ENCODE measurements at regions not wholly inside any gene's neighbourhood (a gene's known extent, or its start where the extent isn't known, plus 50 kb on each side); places are given as distances from the start of the nearest gene placed in this dataset.
A peak's percentile ranks its signal among the peaks of the same experiment; 100 is the strongest.
"Not testable (repeated sequence)": the region's sequence is repeated elsewhere in the genome, so short reads cannot be mapped to it uniquely, and the experiment has no call there.

DNA sequence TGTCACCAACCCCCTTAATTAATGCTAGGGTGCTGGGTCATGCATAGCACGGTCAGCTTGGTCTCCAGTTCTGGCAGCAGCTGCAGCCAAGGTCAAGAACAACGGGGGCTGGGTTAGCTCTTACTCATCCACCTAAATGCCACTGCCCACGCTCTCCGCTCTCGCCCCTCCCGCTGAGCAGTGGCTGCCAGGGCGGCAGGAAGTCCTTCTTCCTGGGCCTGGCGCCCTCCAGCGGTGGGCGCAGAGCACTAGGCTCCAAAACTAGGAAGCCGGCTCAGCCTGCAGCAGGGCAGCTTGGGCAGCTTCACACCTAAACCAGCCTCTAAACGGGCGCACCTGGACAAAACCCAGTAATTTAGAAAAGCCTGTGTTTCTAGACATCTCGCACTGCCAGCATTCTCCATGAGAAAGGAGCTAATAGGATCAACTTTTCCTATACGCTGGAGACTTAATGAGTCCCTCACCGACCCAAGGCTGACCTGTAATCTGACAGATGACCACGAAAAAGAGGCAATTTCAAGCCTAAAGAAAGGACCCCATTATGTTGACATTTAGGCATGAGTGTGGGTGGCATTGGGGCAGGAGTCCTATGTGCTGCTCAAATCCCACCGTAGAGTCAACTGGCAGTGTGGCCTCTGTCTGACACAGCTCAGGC is 78.4 kb upstream of the LRRN2 start:
- Histone ChIP-seq H3K4me3 (ENCODE audit: low read depth in 1 of 3, low read length in 3 of 3) (no peak overlapping the region), H3K27me3 (ENCODE audit: control insufficient read depth in 3 of 3, insufficient read depth in 3 of 3, low read length in 3 of 3) (peaks cover 0 to 27% (median 2%) of the 10 kb centered on the region in 3 donors), H3K4me1 (ENCODE audit: control insufficient read depth in 3 of 3, insufficient read depth in 2 of 3, low read depth in 1 of 3, low read length in 2 of 3) (no peaks in the 10 kb centered on the region), H3K9me3 (ENCODE audit: control insufficient read depth in 2 of 2, insufficient read depth in 1 of 2, low read depth in 1 of 2, low read length in 1 of 2) (peaks cover 0 to 5% of the 10 kb centered on the region in 2 donors), H3K36me3 (ENCODE audit: control insufficient read depth in 3 of 3, insufficient read depth in 2 of 3, low read depth in 1 of 3, low read length in 3 of 3) (no peaks in the 10 kb centered on the region), H3K27ac (ENCODE audit: low read depth in 1 of 3, low read length in 2 of 3) (no peak overlapping the region)
- WGBS, 3 donors, result 13 to 17% (median 16%) methylated on average over 18 of the region's 18 CpGs
- FAIRE-seq (no peak), DNase-seq (peak; percentile 50 to 75)

DNA sequence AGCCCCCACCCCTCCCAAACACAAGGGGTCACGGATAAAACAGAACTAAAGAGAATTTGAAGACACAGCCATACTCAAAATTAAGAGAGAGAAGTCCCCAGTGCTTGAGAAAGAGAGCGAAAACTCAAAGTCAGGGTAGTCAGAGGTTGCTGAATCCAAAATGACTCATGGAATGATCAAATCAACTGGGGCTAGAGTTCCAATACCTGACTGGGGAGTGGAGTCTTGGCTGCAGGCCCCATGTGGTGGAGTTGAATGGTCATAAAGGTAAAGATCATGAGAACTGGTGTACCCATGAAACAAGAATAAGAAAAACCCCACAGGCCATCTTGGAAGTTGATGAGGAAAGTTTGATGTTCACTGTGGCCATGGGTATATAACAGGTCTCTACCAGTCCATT is 84.5 kb upstream of the LRRN2 start:
- Histone ChIP-seq H3K27ac (ENCODE audit: low read depth in 1 of 3, low read length in 2 of 3) (no peak overlapping the region), H3K4me1 (ENCODE audit: control insufficient read depth in 3 of 3, insufficient read depth in 2 of 3, low read depth in 1 of 3, low read length in 2 of 3) (no peaks in the 10 kb centered on the region), H3K9me3 (ENCODE audit: control insufficient read depth in 2 of 2, insufficient read depth in 1 of 2, low read depth in 1 of 2, low read length in 1 of 2) (no peaks in the 10 kb centered on the region), H3K4me3 (ENCODE audit: low read depth in 1 of 3, low read length in 3 of 3) (no peak overlapping the region), H3K36me3 (ENCODE audit: control insufficient read depth in 3 of 3, insufficient read depth in 2 of 3, low read depth in 1 of 3, low read length in 3 of 3) (no peaks in the 10 kb centered on the region), H3K27me3 (ENCODE audit: control insufficient read depth in 3 of 3, insufficient read depth in 3 of 3, low read length in 3 of 3) (peaks cover 0 to 23% (median 2%) of the 10 kb centered on the region in 3 donors)
- no peak for FAIRE-seq
- no peak for DNase-seq
- WGBS, 3 donors, result 63 to 79% (median 72%) methylated on average over 2 of the region's 2 CpGs

DNA sequence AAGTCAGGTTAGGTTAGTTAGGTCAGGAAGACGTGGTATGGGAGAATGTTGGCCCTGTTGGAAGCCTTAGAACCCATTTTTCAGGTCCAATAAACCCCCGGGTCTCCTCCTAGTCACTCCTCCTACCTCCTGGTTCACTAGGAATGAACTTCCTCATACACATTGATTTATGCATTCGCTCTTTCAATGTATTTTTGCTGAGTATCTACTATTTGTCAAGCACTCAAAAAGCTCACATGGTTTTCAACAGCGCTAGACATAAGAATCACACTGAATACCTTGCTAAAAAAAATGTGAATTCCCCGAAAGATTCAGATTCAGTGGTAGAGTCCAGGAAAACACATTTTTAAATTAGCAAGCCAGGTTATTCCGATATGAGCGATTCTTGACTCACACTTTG is 85.8 kb upstream of the LRRN2 start:
- no peak overlapping the region for H3K27ac ChIP-seq (ENCODE audit: low read depth in 1 of 3, low read length in 2 of 3)
- FAIRE-seq (no peak), DNase-seq (no peak)
- H3K4me1 ChIP-seq (ENCODE audit: control insufficient read depth in 3 of 3, insufficient read depth in 2 of 3, low read depth in 1 of 3, low read length in 2 of 3), result no peaks in the 10 kb centered on the region
- H3K9me3 ChIP-seq (ENCODE audit: control insufficient read depth in 2 of 2, insufficient read depth in 1 of 2, low read depth in 1 of 2, low read length in 1 of 2), result no peaks in the 10 kb centered on the region
- no peaks in the 10 kb centered on the region for H3K36me3 ChIP-seq (ENCODE audit: control insufficient read depth in 3 of 3, insufficient read depth in 2 of 3, low read depth in 1 of 3, low read length in 3 of 3)
- peaks cover 0 to 27% (median 1%) of the 10 kb centered on the region in 3 donors for H3K27me3 ChIP-seq (ENCODE audit: control insufficient read depth in 3 of 3, insufficient read depth in 3 of 3, low read length in 3 of 3)
- WGBS, 3 donors, result 84 to 90% (median 90%) methylated on average over 7 of the region's 7 CpGs
- no peak overlapping the region for H3K4me3 ChIP-seq (ENCODE audit: low read depth in 1 of 3, low read length in 3 of 3)

DNA sequence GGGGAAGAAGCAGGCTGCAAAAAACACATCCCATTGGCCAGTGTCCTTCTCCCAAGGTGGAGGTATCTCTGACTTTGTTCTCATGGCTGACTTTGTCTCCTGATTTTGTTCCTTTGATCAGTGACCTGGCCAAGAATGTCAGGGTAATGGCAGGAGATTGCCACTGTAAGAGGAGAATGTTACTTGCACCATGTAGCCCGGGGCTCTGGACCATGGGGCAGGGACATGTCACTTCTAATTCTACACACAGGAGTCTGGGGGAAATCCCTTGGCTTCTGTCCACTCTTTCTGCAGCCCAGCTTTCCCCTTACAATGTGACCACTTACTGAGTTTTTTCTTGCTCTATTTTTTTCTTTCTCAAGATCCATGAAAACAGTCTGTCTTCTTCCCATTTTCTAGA is 87.7 kb upstream of the LRRN2 start:
- DNase-seq, result no peak
- H3K36me3 ChIP-seq (ENCODE audit: control insufficient read depth in 3 of 3, insufficient read depth in 2 of 3, low read depth in 1 of 3, low read length in 3 of 3), result no peaks in the 10 kb centered on the region
- no peaks in the 10 kb centered on the region for H3K9me3 ChIP-seq (ENCODE audit: control insufficient read depth in 2 of 2, insufficient read depth in 1 of 2, low read depth in 1 of 2, low read length in 1 of 2)
- H3K4me3 ChIP-seq (ENCODE audit: low read depth in 1 of 3, low read length in 3 of 3), result no peak overlapping the region
- WGBS, 3 donors, result 37 to 55% (median 53%) methylated on average over 1 of the region's 1 CpG
- no peaks in the 10 kb centered on the region for H3K4me1 ChIP-seq (ENCODE audit: control insufficient read depth in 3 of 3, insufficient read depth in 2 of 3, low read depth in 1 of 3, low read length in 2 of 3)
- no peak overlapping the region for H3K27ac ChIP-seq (ENCODE audit: low read depth in 1 of 3, low read length in 2 of 3)
- peaks cover 0 to 24% (median 0%) of the 10 kb centered on the region in 3 donors for H3K27me3 ChIP-seq (ENCODE audit: control insufficient read depth in 3 of 3, insufficient read depth in 3 of 3, low read length in 3 of 3)
- FAIRE-seq, result no peak

DNA sequence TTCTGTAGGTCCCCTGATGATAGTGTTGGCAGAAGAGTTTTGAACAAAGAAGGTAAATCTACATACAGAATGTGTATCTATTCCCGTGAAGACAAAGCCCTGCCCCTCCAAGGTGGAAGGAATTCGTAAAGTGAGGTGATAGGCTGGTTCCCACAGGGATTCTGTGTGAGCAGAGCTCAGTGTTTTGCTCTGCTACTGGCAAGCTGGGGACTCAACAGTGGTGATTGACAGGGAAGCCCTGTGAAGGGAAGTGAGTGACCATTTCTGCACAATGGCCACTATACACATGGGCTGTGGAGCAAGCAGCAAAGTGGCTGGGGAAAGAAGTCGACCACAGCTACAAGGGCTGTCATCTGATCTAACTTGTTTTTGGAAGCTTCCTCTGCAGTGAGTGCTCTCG is 90.0 kb upstream of the LRRN2 start:
- no peaks in the 10 kb centered on the region for H3K36me3 ChIP-seq (ENCODE audit: control insufficient read depth in 3 of 3, insufficient read depth in 2 of 3, low read depth in 1 of 3, low read length in 3 of 3)
- H3K27me3 ChIP-seq (ENCODE audit: control insufficient read depth in 3 of 3, insufficient read depth in 3 of 3, low read length in 3 of 3), result peaks cover 0 to 24% (median 0%) of the 10 kb centered on the region in 3 donors
- no peak for DNase-seq
- 40 to 61% (median 51%) methylated on average over 4 of the region's 4 CpGs for WGBS, 3 donors
- no peak for FAIRE-seq
- no peak overlapping the region for H3K4me3 ChIP-seq (ENCODE audit: low read depth in 1 of 3, low read length in 3 of 3)
- H3K27ac ChIP-seq (ENCODE audit: low read depth in 1 of 3, low read length in 2 of 3), result no peak overlapping the region
- no peaks in the 10 kb centered on the region for H3K9me3 ChIP-seq (ENCODE audit: control insufficient read depth in 2 of 2, insufficient read depth in 1 of 2, low read depth in 1 of 2, low read length in 1 of 2)
- H3K4me1 ChIP-seq (ENCODE audit: control insufficient read depth in 3 of 3, insufficient read depth in 2 of 3, low read depth in 1 of 3, low read length in 2 of 3), result no peaks in the 10 kb centered on the region

DNA sequence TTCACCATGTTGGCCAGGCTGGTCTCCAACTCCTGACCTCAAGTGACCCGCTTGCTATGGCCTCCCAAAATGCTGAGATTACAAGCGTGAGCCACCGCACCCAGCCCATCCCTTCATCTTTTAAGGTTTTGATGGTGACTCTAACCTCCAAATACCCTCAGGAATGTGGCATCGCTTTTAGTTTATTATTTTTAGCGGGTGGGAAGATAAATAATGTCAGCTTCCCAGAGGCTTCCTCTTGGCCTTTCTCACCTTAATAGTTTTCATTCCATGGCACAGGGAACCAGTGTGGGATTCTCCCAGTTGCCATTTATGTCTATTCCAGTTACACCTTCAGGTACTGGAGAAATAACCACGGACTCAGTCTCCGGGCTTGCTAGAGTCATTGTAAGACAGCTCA is 92.1 kb upstream of the LRRN2 start:
- DNase-seq, result no peak
- Histone ChIP-seq H3K27ac (ENCODE audit: low read depth in 1 of 3, low read length in 2 of 3) (no peak overlapping the region), H3K9me3 (ENCODE audit: control insufficient read depth in 2 of 2, insufficient read depth in 1 of 2, low read depth in 1 of 2, low read length in 1 of 2) (no peaks in the 10 kb centered on the region), H3K4me1 (ENCODE audit: control insufficient read depth in 3 of 3, insufficient read depth in 2 of 3, low read depth in 1 of 3, low read length in 2 of 3) (no peaks in the 10 kb centered on the region), H3K4me3 (ENCODE audit: low read depth in 1 of 3, low read length in 3 of 3) (no peak overlapping the region), H3K36me3 (ENCODE audit: control insufficient read depth in 3 of 3, insufficient read depth in 2 of 3, low read depth in 1 of 3, low read length in 3 of 3) (no peaks in the 10 kb centered on the region), H3K27me3 (ENCODE audit: control insufficient read depth in 3 of 3, insufficient read depth in 3 of 3, low read length in 3 of 3) (peaks cover 0 to 26% (median 0%) of the 10 kb centered on the region in 3 donors)
- 87 to 88% (median 88%) methylated on average over 7 of the region's 7 CpGs for WGBS, 3 donors
- FAIRE-seq, result no peak

DNA sequence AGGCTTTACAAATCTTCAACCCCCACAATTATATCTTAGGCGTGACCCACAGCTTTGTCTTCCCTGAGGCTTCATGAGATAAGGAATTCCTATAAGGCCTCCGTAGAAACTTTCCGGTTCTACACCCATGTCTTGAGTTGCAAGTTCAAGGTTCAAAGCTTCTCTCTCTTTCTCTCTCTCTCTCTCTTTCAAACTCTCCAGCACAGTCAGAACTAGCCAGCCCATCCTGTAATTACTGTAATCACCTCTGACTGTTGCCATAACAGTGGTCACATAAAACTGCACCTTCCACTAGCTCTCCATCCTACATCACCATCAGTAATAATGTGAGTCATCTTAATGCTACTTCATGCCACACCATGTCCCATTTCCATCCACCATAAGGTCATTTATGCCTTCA is 90.0 kb upstream of the NFASC start:
- DNase-seq (peak in 1 of 2 donors; percentile 33), FAIRE-seq (no peak)
- no peak overlapping the region for H3K4me3 ChIP-seq (ENCODE audit: low read depth in 1 of 3, low read length in 3 of 3)
- no peaks in the 10 kb centered on the region for H3K4me1 ChIP-seq (ENCODE audit: control insufficient read depth in 3 of 3, insufficient read depth in 2 of 3, low read depth in 1 of 3, low read length in 2 of 3)
- H3K27ac ChIP-seq (ENCODE audit: low read depth in 1 of 3, low read length in 2 of 3), result no peak overlapping the region
- H3K27me3 ChIP-seq (ENCODE audit: control insufficient read depth in 3 of 3, insufficient read depth in 3 of 3, low read length in 3 of 3), result peaks cover 0 to 7% (median 0%) of the 10 kb centered on the region in 3 donors
- H3K36me3 ChIP-seq (ENCODE audit: control insufficient read depth in 3 of 3, insufficient read depth in 2 of 3, low read depth in 1 of 3, low read length in 3 of 3), result no peaks in the 10 kb centered on the region
- H3K9me3 ChIP-seq (ENCODE audit: control insufficient read depth in 2 of 2, insufficient read depth in 1 of 2, low read depth in 1 of 2, low read length in 1 of 2), result no peaks in the 10 kb centered on the region
- WGBS, 3 donors, result 29 to 55% (median 36%) methylated on average over 3 of the region's 3 CpGs

DNA sequence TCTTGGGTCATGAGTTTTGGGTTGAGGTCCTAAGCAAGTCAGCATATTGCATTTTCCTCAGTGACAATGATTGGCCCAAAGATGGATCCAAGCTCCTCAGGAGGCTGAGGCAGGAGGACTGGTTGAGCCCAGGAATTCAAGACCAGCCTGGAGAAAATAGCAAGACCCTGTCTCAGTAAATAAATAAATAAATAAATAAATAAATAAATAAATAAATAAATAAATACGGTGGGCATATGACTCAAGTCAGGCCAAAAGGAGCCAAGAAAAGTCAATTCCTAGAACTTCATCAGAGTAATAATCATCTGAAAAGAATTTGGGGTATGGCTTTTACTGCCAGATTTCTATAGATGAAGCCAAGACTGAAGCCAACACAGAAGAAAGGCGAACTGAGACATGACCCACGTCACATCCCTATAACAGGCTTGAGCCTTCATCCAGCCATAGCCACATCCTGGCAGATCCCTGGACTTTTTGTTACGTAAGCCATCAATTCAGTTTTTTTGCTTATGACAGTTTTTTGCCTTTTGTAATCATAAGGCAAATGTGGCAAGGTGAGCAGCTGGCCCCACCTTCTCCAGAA is 88.5 kb upstream of the NFASC start:
- WGBS, 3 donors, result 75 to 84% (median 81%) methylated on average over 4 of the region's 4 CpGs
- DNase-seq (no peak), FAIRE-seq (no peak)
- no peaks in the 10 kb centered on the region for H3K9me3 ChIP-seq (ENCODE audit: control insufficient read depth in 2 of 2, insufficient read depth in 1 of 2, low read depth in 1 of 2, low read length in 1 of 2)
- H3K4me1 ChIP-seq (ENCODE audit: control insufficient read depth in 3 of 3, insufficient read depth in 2 of 3, low read depth in 1 of 3, low read length in 2 of 3), result no peaks in the 10 kb centered on the region
- peaks cover 0 to 3% (median 0%) of the 10 kb centered on the region in 3 donors for H3K27me3 ChIP-seq (ENCODE audit: control insufficient read depth in 3 of 3, insufficient read depth in 3 of 3, low read length in 3 of 3)
- no peaks in the 10 kb centered on the region for H3K36me3 ChIP-seq (ENCODE audit: control insufficient read depth in 3 of 3, insufficient read depth in 2 of 3, low read depth in 1 of 3, low read length in 3 of 3)
- H3K4me3 ChIP-seq (ENCODE audit: low read depth in 1 of 3, low read length in 3 of 3), result no peak overlapping the region
- H3K27ac ChIP-seq (ENCODE audit: low read depth in 1 of 3, low read length in 2 of 3), result no peak overlapping the region

DNA sequence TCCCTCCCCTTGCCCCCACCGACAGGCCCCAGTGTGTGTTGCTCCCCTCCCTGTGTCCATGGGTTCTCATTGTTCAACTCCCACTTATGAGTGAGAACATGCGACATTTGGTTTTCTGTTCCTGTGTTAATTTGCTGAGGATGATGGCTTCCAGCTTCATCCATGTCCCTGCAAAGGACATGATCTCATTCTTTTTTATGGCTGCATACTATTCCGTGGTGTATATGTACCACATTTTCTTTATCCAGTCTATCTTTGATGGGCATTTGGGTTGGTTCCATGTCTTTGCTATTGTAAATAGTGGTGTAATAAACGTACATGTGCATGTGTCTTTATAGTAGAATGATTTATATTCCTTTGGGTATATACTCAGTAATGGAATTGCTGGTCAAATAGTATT is 85.6 kb upstream of the NFASC start:
- not testable (repeated sequence) for H3K27me3 ChIP-seq (ENCODE audit: control insufficient read depth in 3 of 3, insufficient read depth in 3 of 3, low read length in 3 of 3); DNase-seq; H3K9me3 ChIP-seq (ENCODE audit: control insufficient read depth in 2 of 2, insufficient read depth in 1 of 2, low read depth in 1 of 2, low read length in 1 of 2); H3K27ac ChIP-seq (ENCODE audit: low read depth in 1 of 3, low read length in 2 of 3); FAIRE-seq; H3K36me3 ChIP-seq (ENCODE audit: control insufficient read depth in 3 of 3, insufficient read depth in 2 of 3, low read depth in 1 of 3, low read length in 3 of 3); H3K4me3 ChIP-seq (ENCODE audit: low read depth in 1 of 3, low read length in 3 of 3); H3K4me1 ChIP-seq (ENCODE audit: control insufficient read depth in 3 of 3, insufficient read depth in 2 of 3, low read depth in 1 of 3, low read length in 2 of 3)
- WGBS, 3 donors, result 80 to 88% (median 82%) methylated on average over 4 of the region's 4 CpGs

All from small intestine (tissue), 7 donors.